ENCODE measurements at regions not wholly inside any gene's neighbourhood (a gene's known extent, or its start where the extent isn't known, plus 50 kb on each side); places are given as distances from the start of the nearest gene placed in this dataset.

- no peaks in the 10 kb centered on the region for H3K36me3 ChIP-seq (ENCODE audit: insufficient read depth, low read length)
- H3K4me3 ChIP-seq (ENCODE audit: low read depth in 1 of 2, low read length in 2 of 2), result no peak overlapping the region
- no peak overlapping the region for H3K9ac ChIP-seq (ENCODE audit: low read length)
- no peaks in the 10 kb centered on the region for H3K27me3 ChIP-seq (ENCODE audit: control insufficient read depth in 1 of 2, insufficient read depth in 2 of 2, low read length in 2 of 2)
- no peaks in the 10 kb centered on the region for H3K9me3 ChIP-seq (ENCODE audit: low read length)
- H3K27ac ChIP-seq (ENCODE audit: low read depth, low read length), result no peak overlapping the region
- H3K4me1 ChIP-seq (ENCODE audit: insufficient read depth, low read length), result no peaks in the 10 kb centered on the region
Measured at GRCh38 chr4:34035225-34035624, 2209.1 kb downstream of the ARAP2 start.

GRCh38 chr4:34037280-34037679 is 2207.0 kb downstream of the ARAP2 start:
- no peaks in the 10 kb centered on the region for H3K4me1 ChIP-seq (ENCODE audit: insufficient read depth, low read length)
- H3K27me3 ChIP-seq (ENCODE audit: control insufficient read depth in 1 of 2, insufficient read depth in 2 of 2, low read length in 2 of 2), result no peaks in the 10 kb centered on the region
- H3K27ac ChIP-seq (ENCODE audit: low read depth, low read length), result no peak overlapping the region
- no peak overlapping the region for H3K4me3 ChIP-seq (ENCODE audit: low read depth in 1 of 2, low read length in 2 of 2)
- H3K36me3 ChIP-seq (ENCODE audit: insufficient read depth, low read length), result no peaks in the 10 kb centered on the region
- H3K9ac ChIP-seq (ENCODE audit: low read length), result no peak overlapping the region
- H3K9me3 ChIP-seq (ENCODE audit: low read length), result no peaks in the 10 kb centered on the region

- no peaks in the 10 kb centered on the region for H3K4me1 ChIP-seq (ENCODE audit: insufficient read depth, low read length)
- no peaks in the 10 kb centered on the region for H3K27me3 ChIP-seq (ENCODE audit: control insufficient read depth in 1 of 2, insufficient read depth in 2 of 2, low read length in 2 of 2)
- H3K4me3 ChIP-seq (ENCODE audit: low read depth in 1 of 2, low read length in 2 of 2), result no peak overlapping the region
- H3K9me3 ChIP-seq (ENCODE audit: low read length), result no peaks in the 10 kb centered on the region
- H3K36me3 ChIP-seq (ENCODE audit: insufficient read depth, low read length), result no peaks in the 10 kb centered on the region
- no peak overlapping the region for H3K9ac ChIP-seq (ENCODE audit: low read length)
- H3K27ac ChIP-seq (ENCODE audit: low read depth, low read length), result no peak overlapping the region
Measured at GRCh38 chr4:34039766-34040165, 2204.5 kb downstream of the ARAP2 start.

- Histone ChIP-seq H3K9me3 (ENCODE audit: low read length) (no peaks in the 10 kb centered on the region), H3K4me3 (ENCODE audit: low read depth in 1 of 2, low read length in 2 of 2) (no peak overlapping the region), H3K27me3 (ENCODE audit: control insufficient read depth in 1 of 2, insufficient read depth in 2 of 2, low read length in 2 of 2) (no peaks in the 10 kb centered on the region), H3K36me3 (ENCODE audit: insufficient read depth, low read length) (no peaks in the 10 kb centered on the region), H3K4me1 (ENCODE audit: insufficient read depth, low read length) (no peaks in the 10 kb centered on the region), H3K9ac (ENCODE audit: low read length) (no peak overlapping the region), H3K27ac (ENCODE audit: low read depth, low read length) (no peak overlapping the region)
Measured at GRCh38 chr4:34043131-34043530, 2201.2 kb downstream of the ARAP2 start.

GRCh38 chr4:34046580-34046979 is 2197.7 kb downstream of the ARAP2 start:
- H3K27ac ChIP-seq (ENCODE audit: low read depth, low read length), result no peak overlapping the region
- no peak overlapping the region for H3K4me3 ChIP-seq (ENCODE audit: low read depth in 1 of 2, low read length in 2 of 2)
- no peaks in the 10 kb centered on the region for H3K27me3 ChIP-seq (ENCODE audit: control insufficient read depth in 1 of 2, insufficient read depth in 2 of 2, low read length in 2 of 2)
- no peaks in the 10 kb centered on the region for H3K4me1 ChIP-seq (ENCODE audit: insufficient read depth, low read length)
- no peak overlapping the region for H3K9ac ChIP-seq (ENCODE audit: low read length)
- H3K9me3 ChIP-seq (ENCODE audit: low read length), result no peaks in the 10 kb centered on the region
- H3K36me3 ChIP-seq (ENCODE audit: insufficient read depth, low read length), result no peaks in the 10 kb centered on the region

GRCh38 chr4:34047363-34047762 is 2197.0 kb downstream of the ARAP2 start:
- H3K4me1 ChIP-seq (ENCODE audit: insufficient read depth, low read length), result no peaks in the 10 kb centered on the region
- no peaks in the 10 kb centered on the region for H3K36me3 ChIP-seq (ENCODE audit: insufficient read depth, low read length)
- no peaks in the 10 kb centered on the region for H3K9me3 ChIP-seq (ENCODE audit: low read length)
- H3K27me3 ChIP-seq (ENCODE audit: control insufficient read depth in 1 of 2, insufficient read depth in 2 of 2, low read length in 2 of 2), result no peaks in the 10 kb centered on the region
- no peak overlapping the region for H3K9ac ChIP-seq (ENCODE audit: low read length)
- no peak overlapping the region for H3K27ac ChIP-seq (ENCODE audit: low read depth, low read length)
- no peak overlapping the region for H3K4me3 ChIP-seq (ENCODE audit: low read depth in 1 of 2, low read length in 2 of 2)

- Histone ChIP-seq H3K27ac (ENCODE audit: low read depth, low read length) (no peak overlapping the region), H3K36me3 (ENCODE audit: insufficient read depth, low read length) (no peaks in the 10 kb centered on the region), H3K4me3 (ENCODE audit: low read depth in 1 of 2, low read length in 2 of 2) (no peak overlapping the region), H3K27me3 (ENCODE audit: control insufficient read depth in 1 of 2, insufficient read depth in 2 of 2, low read length in 2 of 2) (no peaks in the 10 kb centered on the region), H3K9ac (ENCODE audit: low read length) (no peak overlapping the region), H3K4me1 (ENCODE audit: insufficient read depth, low read length) (no peaks in the 10 kb centered on the region), H3K9me3 (ENCODE audit: low read length) (no peaks in the 10 kb centered on the region)
Measured at GRCh38 chr4:34066126-34066525, 2178.2 kb downstream of the ARAP2 start.

GRCh38 chr4:34091451-34091850 is 2152.9 kb downstream of the ARAP2 start:
- no peaks in the 10 kb centered on the region for H3K36me3 ChIP-seq (ENCODE audit: insufficient read depth, low read length)
- no peaks in the 10 kb centered on the region for H3K9me3 ChIP-seq (ENCODE audit: low read length)
- no peaks in the 10 kb centered on the region for H3K27me3 ChIP-seq (ENCODE audit: control insufficient read depth in 1 of 2, insufficient read depth in 2 of 2, low read length in 2 of 2)
- H3K27ac ChIP-seq (ENCODE audit: low read depth, low read length), result no peak overlapping the region
- H3K9ac ChIP-seq (ENCODE audit: low read length), result no peak overlapping the region
- H3K4me1 ChIP-seq (ENCODE audit: insufficient read depth, low read length), result no peaks in the 10 kb centered on the region
- H3K4me3 ChIP-seq (ENCODE audit: low read depth in 1 of 2, low read length in 2 of 2), result no peak overlapping the region

- Histone ChIP-seq H3K27me3 (ENCODE audit: control insufficient read depth in 1 of 2, insufficient read depth in 2 of 2, low read length in 2 of 2) (no peaks in the 10 kb centered on the region), H3K36me3 (ENCODE audit: insufficient read depth, low read length) (no peaks in the 10 kb centered on the region), H3K27ac (ENCODE audit: low read depth, low read length) (no peak overlapping the region), H3K4me1 (ENCODE audit: insufficient read depth, low read length) (no peaks in the 10 kb centered on the region), H3K9ac (ENCODE audit: low read length) (no peak overlapping the region), H3K9me3 (ENCODE audit: low read length) (no peaks in the 10 kb centered on the region), H3K4me3 (ENCODE audit: low read depth in 1 of 2, low read length in 2 of 2) (no peak overlapping the region)
Measured at GRCh38 chr4:34094114-34094513, 2150.2 kb downstream of the ARAP2 start.

- no peaks in the 10 kb centered on the region for H3K36me3 ChIP-seq (ENCODE audit: insufficient read depth, low read length)
- H3K9me3 ChIP-seq (ENCODE audit: low read length), result no peaks in the 10 kb centered on the region
- H3K9ac ChIP-seq (ENCODE audit: low read length), result no peak overlapping the region
- no peaks in the 10 kb centered on the region for H3K4me1 ChIP-seq (ENCODE audit: insufficient read depth, low read length)
- no peak overlapping the region for H3K27ac ChIP-seq (ENCODE audit: low read depth, low read length)
- H3K27me3 ChIP-seq (ENCODE audit: control insufficient read depth in 1 of 2, insufficient read depth in 2 of 2, low read length in 2 of 2), result no peaks in the 10 kb centered on the region
- no peak overlapping the region for H3K4me3 ChIP-seq (ENCODE audit: low read depth in 1 of 2, low read length in 2 of 2)
Measured at GRCh38 chr4:34105311-34105710, 2139.0 kb downstream of the ARAP2 start.

GRCh38 chr4:34108391-34108790 is 2135.9 kb downstream of the ARAP2 start:
- no peaks in the 10 kb centered on the region for H3K9me3 ChIP-seq (ENCODE audit: low read length)
- no peaks in the 10 kb centered on the region for H3K36me3 ChIP-seq (ENCODE audit: insufficient read depth, low read length)
- no peaks in the 10 kb centered on the region for H3K27me3 ChIP-seq (ENCODE audit: control insufficient read depth in 1 of 2, insufficient read depth in 2 of 2, low read length in 2 of 2)
- no peak overlapping the region for H3K9ac ChIP-seq (ENCODE audit: low read length)
- no peaks in the 10 kb centered on the region for H3K4me1 ChIP-seq (ENCODE audit: insufficient read depth, low read length)
- H3K27ac ChIP-seq (ENCODE audit: low read depth, low read length), result no peak overlapping the region
- no peak overlapping the region for H3K4me3 ChIP-seq (ENCODE audit: low read depth in 1 of 2, low read length in 2 of 2)

GRCh38 chr4:34112573-34112972 is 2131.7 kb downstream of the ARAP2 start:
- Histone ChIP-seq H3K4me3 (ENCODE audit: low read depth in 1 of 2, low read length in 2 of 2) (no peak overlapping the region), H3K27me3 (ENCODE audit: control insufficient read depth in 1 of 2, insufficient read depth in 2 of 2, low read length in 2 of 2) (no peaks in the 10 kb centered on the region), H3K27ac (ENCODE audit: low read depth, low read length) (no peak overlapping the region), H3K4me1 (ENCODE audit: insufficient read depth, low read length) (no peaks in the 10 kb centered on the region), H3K9ac (ENCODE audit: low read length) (no peak overlapping the region), H3K36me3 (ENCODE audit: insufficient read depth, low read length) (no peaks in the 10 kb centered on the region), H3K9me3 (ENCODE audit: low read length) (no peaks in the 10 kb centered on the region)
